H1 (cell line): ENCODE measurements at regions not wholly inside any gene's neighbourhood (a gene's known extent, or its start where the extent isn't known, plus 50 kb on each side); places are given as distances from the start of the nearest gene placed in this dataset.

Experiments
- CREB1 ChIP-seq: IDR thresholded peaks from 2 replicates; pipeline ENCODE4 v1.6.1; 2012; ENCODE audit warnings: inconsistent platforms
- RXRA ChIP-seq: IDR thresholded peaks from 2 replicates; pipeline ENCODE4 v1.6.1; 2011; ENCODE audit warnings: low read depth, mild to moderate bottlenecking, low read length, moderate library complexity; ENCODE audit not compliant: insufficient read depth
- SAP30 ChIP-seq: fragments of 300-600 bp; sonication (generic); IDR thresholded peaks from 2 replicates; pipeline ENCODE4 v1.7.1; 2012; ENCODE audit warnings: low read length, moderate library complexity, mild to moderate bottlenecking, inconsistent platforms; ENCODE audit not compliant: insufficient read depth, insufficient replicate concordance

- TF ChIP-seq SAP30, result no peak
- TF ChIP-seq RXRA, result no peak
- no peak for TF ChIP-seq CREB1
Observed at GRCh38 chr1:189786761-189787160, 690.9 kb downstream of the BRINP3 start (continued).
